Bronchial epithelial cell (primary cell): ENCODE measurements at regions not wholly inside any gene's neighbourhood (a gene's known extent, or its start where the extent isn't known, plus 50 kb on each side); places are given as distances from the start of the nearest gene placed in this dataset.
A peak's percentile ranks its signal among the peaks of the same experiment; 100 is the strongest.

Source experiments
- DNase-seq: peaks from one replicate; pipeline ENCODE4 v3.0.0-alpha.2; 2010; ENCODE audit warnings: low read depth
- FAIRE-seq: peaks from 2 replicates; lab custom pipeline; 2011; peaks lifted over from hg19 to GRCh38; lab: Jason Lieb, UNC
- H3K27me3 ChIP-seq: 2 replicates; pipeline ENCODE4 v1.5.1; 2011; ENCODE audit warnings: low read length; ENCODE audit not compliant: control insufficient read depth, insufficient read depth
- H3K36me3 ChIP-seq: 2 replicates; pipeline ENCODE4 v1.5.1; 2011; ENCODE audit warnings: low read length; ENCODE audit not compliant: control insufficient read depth, insufficient read depth
- H3K4me3 ChIP-seq: 2 replicates; pipeline ENCODE4 v1.5.1; 2011; ENCODE audit warnings: mild to moderate bottlenecking, low read depth, low read length, control low read depth
- TF ChIP-seq, protein P1 (sequence below): IDR thresholded peaks from 2 replicates; pipeline ENCODE4 v1.5.1; 2011; ENCODE audit warnings: mild to moderate bottlenecking, moderate library complexity, low read length, control low read depth, inconsistent platforms; ENCODE audit not compliant: insufficient read depth, severe bottlenecking

GRCh38 chr3:182081096-182081495 is 369.4 kb downstream of the SOX2 start:
- Histone ChIP-seq H3K4me3 (no peak overlapping the region), H3K27me3 (no peaks in the 10 kb centered on the region), H3K36me3 (no peaks in the 10 kb centered on the region)
- TF ChIP-seq, protein P1, sequence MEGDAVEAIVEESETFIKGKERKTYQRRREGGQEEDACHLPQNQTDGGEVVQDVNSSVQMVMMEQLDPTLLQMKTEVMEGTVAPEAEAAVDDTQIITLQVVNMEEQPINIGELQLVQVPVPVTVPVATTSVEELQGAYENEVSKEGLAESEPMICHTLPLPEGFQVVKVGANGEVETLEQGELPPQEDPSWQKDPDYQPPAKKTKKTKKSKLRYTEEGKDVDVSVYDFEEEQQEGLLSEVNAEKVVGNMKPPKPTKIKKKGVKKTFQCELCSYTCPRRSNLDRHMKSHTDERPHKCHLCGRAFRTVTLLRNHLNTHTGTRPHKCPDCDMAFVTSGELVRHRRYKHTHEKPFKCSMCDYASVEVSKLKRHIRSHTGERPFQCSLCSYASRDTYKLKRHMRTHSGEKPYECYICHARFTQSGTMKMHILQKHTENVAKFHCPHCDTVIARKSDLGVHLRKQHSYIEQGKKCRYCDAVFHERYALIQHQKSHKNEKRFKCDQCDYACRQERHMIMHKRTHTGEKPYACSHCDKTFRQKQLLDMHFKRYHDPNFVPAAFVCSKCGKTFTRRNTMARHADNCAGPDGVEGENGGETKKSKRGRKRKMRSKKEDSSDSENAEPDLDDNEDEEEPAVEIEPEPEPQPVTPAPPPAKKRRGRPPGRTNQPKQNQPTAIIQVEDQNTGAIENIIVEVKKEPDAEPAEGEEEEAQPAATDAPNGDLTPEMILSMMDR: no peak
- no peak for DNase-seq
- no peak for FAIRE-seq

DNA sequence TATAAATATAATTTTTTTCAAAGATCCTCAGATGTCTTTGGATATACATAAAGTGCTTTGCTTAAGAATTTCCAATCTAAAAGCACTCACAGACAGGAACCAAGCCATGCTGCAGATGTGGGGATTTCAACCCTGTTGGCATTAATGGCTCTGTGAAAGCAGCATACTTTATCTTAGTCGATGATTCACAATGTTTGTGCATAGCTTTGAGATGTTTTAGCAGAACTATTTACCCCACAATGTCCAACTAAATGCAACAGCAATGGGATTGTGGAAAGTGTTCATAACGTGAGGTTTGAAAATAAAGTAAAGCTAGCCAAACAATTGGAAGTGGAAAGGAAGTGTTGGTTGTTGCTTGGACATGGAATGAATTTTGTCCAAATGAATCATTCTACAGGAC is 371.4 kb downstream of the SOX2 start:
- no peak overlapping the region for H3K4me3 ChIP-seq
- H3K36me3 ChIP-seq: no peaks in the 10 kb centered on the region
- TF ChIP-seq, protein P1: no peak
- DNase-seq (peak; percentile 80), FAIRE-seq (no peak)
- H3K27me3 ChIP-seq: no peaks in the 10 kb centered on the region

DNA sequence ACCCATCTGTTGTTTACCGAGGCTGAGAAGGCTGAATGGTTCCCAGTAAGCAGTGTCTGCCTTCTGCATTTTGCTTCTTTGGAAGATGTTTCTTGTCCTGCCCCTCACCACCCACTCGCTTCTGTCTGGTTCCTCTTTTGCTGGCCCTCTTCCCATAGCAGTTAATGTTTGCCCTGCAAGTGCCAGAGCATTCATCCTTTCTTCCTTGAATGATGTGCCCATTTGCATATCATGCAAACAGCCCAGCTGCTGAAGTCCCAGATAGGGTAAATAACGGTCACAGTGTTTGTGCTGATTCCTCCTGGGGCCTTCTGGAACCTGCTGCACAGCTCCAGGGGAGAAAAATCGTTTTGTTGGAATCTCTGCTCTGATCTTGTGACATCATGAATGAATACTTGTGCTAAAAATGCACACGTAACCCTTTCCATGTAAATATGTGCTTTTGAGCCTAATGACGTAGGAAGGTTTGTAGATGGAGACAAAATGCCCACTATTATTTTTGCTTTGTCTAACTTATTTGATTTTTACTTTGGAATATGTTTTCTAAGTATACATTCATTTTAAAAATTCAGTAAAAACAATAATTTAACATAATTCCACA is 381.0 kb downstream of the SOX2 start:
- no peaks in the 10 kb centered on the region for H3K36me3 ChIP-seq
- TF ChIP-seq, protein P1: no peak
- FAIRE-seq (no peak), DNase-seq (no peak)
- H3K4me3 ChIP-seq: no peak overlapping the region
- H3K27me3 ChIP-seq: no peaks in the 10 kb centered on the region

DNA sequence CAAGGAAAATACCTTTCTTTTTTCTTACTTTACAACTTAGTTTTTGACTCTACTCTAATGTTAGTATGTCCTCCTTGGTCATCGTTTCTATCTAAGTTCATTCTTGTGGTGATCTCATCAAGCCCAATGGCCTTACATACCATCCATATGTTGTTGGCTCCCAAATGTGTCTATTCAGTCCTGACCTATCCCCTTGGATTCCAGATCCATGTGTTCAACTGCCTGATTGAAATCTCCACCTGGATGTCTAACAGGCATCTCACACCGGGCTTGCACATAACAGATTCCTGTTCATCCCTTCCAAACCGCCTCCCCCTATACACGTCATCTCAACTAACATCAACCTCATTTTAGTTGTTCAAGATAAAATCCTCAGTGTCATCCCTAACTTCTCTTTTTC is 382.6 kb downstream of the SOX2 start:
- TF ChIP-seq, protein P1: no peak

GRCh38 chr3:182104881-182105280 is 393.2 kb downstream of the SOX2 start:
- Histone ChIP-seq H3K36me3 (no peaks in the 10 kb centered on the region), H3K4me3 (no peak overlapping the region), H3K27me3 (no peaks in the 10 kb centered on the region)
- FAIRE-seq (no peak), DNase-seq (peak; percentile 45)
- TF ChIP-seq, protein P1: no peak

More for the DNA sequence above, 382.6 kb downstream of the SOX2 start:
- no peak for DNase-seq
- no peak overlapping the region for H3K4me3 ChIP-seq
- no peaks in the 10 kb centered on the region for H3K36me3 ChIP-seq
- no peak for FAIRE-seq
- no peaks in the 10 kb centered on the region for H3K27me3 ChIP-seq

DNA sequence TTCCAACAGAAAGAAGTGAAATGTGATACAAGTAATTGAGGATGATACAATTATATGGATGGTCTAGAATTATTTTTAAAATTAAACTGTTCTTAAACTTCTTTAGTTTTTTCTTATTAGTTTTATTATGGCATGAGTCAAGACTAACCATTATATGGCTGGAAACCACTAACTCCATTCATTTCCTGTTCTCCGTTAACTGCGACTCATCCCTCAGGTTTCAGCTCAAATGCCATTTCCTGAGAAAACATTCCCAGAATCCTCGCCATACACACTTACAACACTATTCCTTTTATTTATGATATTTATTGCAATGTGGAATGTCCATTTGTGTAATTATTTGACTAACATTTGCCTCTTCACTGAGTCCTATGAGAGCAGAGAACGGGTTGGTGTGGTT is 394.1 kb downstream of the SOX2 start:
- TF ChIP-seq, protein P1: no peak
- Histone ChIP-seq H3K36me3 (no peaks in the 10 kb centered on the region), H3K27me3 (no peaks in the 10 kb centered on the region), H3K4me3 (no peak overlapping the region)
- DNase-seq (peak; percentile 64), FAIRE-seq (no peak)
